HCT116 (cell line): ENCODE measurements at regions not wholly inside any gene's neighbourhood (a gene's known extent, or its start where the extent isn't known, plus 50 kb on each side); places are given as distances from the start of the nearest gene placed in this dataset.

Source experiments
- ATAC-seq: fragments of 200-7000 bp; cut with Tn5 transposase; 2 replicates; pipeline ENCODE4 v1.9.1; 2020; ENCODE audit warnings: mild to moderate bottlenecking, moderate library complexity
- BruUV-seq: library from RNA; stranded (reverse); fragments of 400-500 nt; replicated peaks from 2 replicates; lab custom pipeline; 2021; lab: Mats Ljungman, UMichigan
- CTCF ChIA-PET: fragments of 300-600 bp; sonication (Branson Sonifier 250); formaldehyde crosslinking; loops from one replicate; lab custom pipeline; 2021; ENCODE audit warnings: antibody characterized with exemption; lab: Charles Lee
- POLR2A ChIA-PET: fragments of 300-600, 350-600 bp; sonication (Branson Sonifier 250); formaldehyde crosslinking; loops from one replicate; lab custom pipeline; 2021; ENCODE audit warnings: antibody characterized with exemption; lab: Charles Lee
- RAD21 ChIA-PET, 2 experiments: fragments of 300-600 bp; sonication (Branson Sonifier 250); formaldehyde crosslinking; loops; one replicate each; lab custom pipeline; 2023; ENCODE audit warnings: low total read pairs in 2 of 2; ENCODE audit not compliant: uncharacterized antibody in 2 of 2, unreplicated experiment in 2 of 2, low non-redundant PET in 1 of 2; lab: Charles Lee
- DNase-seq: peaks from one replicate; pipeline ENCODE4 v3.0.0-alpha.2; 2010; ENCODE audit warnings: low read depth, low spot score
- H2AFZ ChIP-seq: fragments of 200-600 bp; shearing (Covaris generic), sonication (generic); 2 replicates; pipeline ENCODE4 v1.6.1; 2017; ENCODE audit warnings: low read depth, mixed run types, mixed read lengths, antibody characterized with exemption, low read length; ENCODE audit not compliant: poor library complexity, severe bottlenecking
- H3K27ac ChIP-seq: 2 replicates; pipeline ENCODE4 v1.5.1; 2012; ENCODE audit warnings: low read depth, low read length
- H3K27me3 ChIP-seq: fragments of 200-600 bp; sonication (generic); 2 replicates; pipeline ENCODE4 v1.6.1; 2016; ENCODE audit warnings: mixed run types, low read length, mixed read lengths; ENCODE audit not compliant: insufficient read depth
- H3K36me3 ChIP-seq, 2 experiments: fragments of 200-500 bp in 1 of 2; fragments of 200-600 bp in 1 of 2; sonication (Bioruptor generic) in 1 of 2; sonication (generic) in 1 of 2; 2 replicates each; pipeline versions ENCODE4 v1.5.1 to v1.6.1; 2014 to 2016; ENCODE audit warnings: low read length in 2 of 2, inconsistent platforms in 1 of 2, mixed read lengths in 1 of 2, mixed run types in 1 of 2; ENCODE audit not compliant: insufficient read depth in 2 of 2, control insufficient read depth in 1 of 2
- H3K4me1 ChIP-seq, 2 experiments: fragments of 200-600 bp in 1 of 2; sonication (generic) in 1 of 2; 2 replicates each; pipeline versions ENCODE4 v1.5.1 to v1.6.1; 2012 to 2017; ENCODE audit warnings: low read length in 2 of 2, inconsistent platforms in 1 of 2, mild to moderate bottlenecking in 1 of 2, mixed read lengths in 1 of 2, mixed run types in 1 of 2, moderate library complexity in 1 of 2; ENCODE audit not compliant: insufficient read depth in 2 of 2, control insufficient read depth in 1 of 2
- H3K4me2 ChIP-seq: fragments of 200-600 bp; sonication (generic); 2 replicates; pipeline ENCODE4 v1.6.1; 2017; ENCODE audit warnings: mixed run types, low read length, mixed read lengths
- H3K4me3 ChIP-seq, 2 experiments: fragments of 200-600 bp in 1 of 2; sonication (generic) in 1 of 2; replicated peaks in 1 of 2; 2 replicates each; pipeline ENCODE4 v1.5.1; 2011 to 2016; ENCODE audit warnings: low read length in 2 of 2, control low read depth in 1 of 2, low read depth in 1 of 2, mild to moderate bottlenecking in 1 of 2, mixed read lengths in 1 of 2, mixed run types in 1 of 2
- H3K79me2 ChIP-seq: fragments of 200-600 bp; sonication (generic); 2 replicates; pipeline ENCODE4 v1.6.1; 2017; ENCODE audit warnings: mild to moderate bottlenecking, mixed run types, low read length, moderate library complexity, mixed read lengths; ENCODE audit not compliant: insufficient read depth
- H3K9ac ChIP-seq: fragments of 200-600 bp; sonication (generic); 2 replicates; pipeline ENCODE4 v1.6.1; 2016; ENCODE audit warnings: low read length, mixed read lengths
- H3K9me2 ChIP-seq: fragments of 200-600 bp; sonication (generic), shearing (Covaris generic); 2 replicates; pipeline ENCODE4 v1.6.1; 2017; ENCODE audit warnings: mixed run types, mild to moderate bottlenecking, moderate library complexity; ENCODE audit not compliant: insufficient read depth
- H3K9me3 ChIP-seq, 2 experiments: fragments of 200-500 bp in 1 of 2; fragments of 200-600 bp in 1 of 2; sonication (Bioruptor generic) in 1 of 2; sonication (generic) in 1 of 2; 2 replicates each; pipeline ENCODE4 v1.6.1; 2014 to 2017; ENCODE audit warnings: low read length in 2 of 2, mixed read lengths in 2 of 2, inconsistent platforms in 1 of 2, low read depth in 1 of 2, mild to moderate bottlenecking in 1 of 2, mixed run types in 1 of 2, moderate library complexity in 1 of 2; ENCODE audit not compliant: control insufficient read depth in 1 of 2, insufficient read depth in 1 of 2
- H4K20me1 ChIP-seq: fragments of 200-600 bp; sonication (generic), shearing (Covaris generic); 2 replicates; pipeline ENCODE4 v1.6.1; 2017; ENCODE audit warnings: mixed run types, mild to moderate bottlenecking, moderate library complexity; ENCODE audit not compliant: insufficient read depth
- ATF3 ChIP-seq: IDR thresholded peaks from 2 replicates; pipeline ENCODE4 v1.6.1; 2012
- CBX3 ChIP-seq: IDR thresholded peaks from 2 replicates; pipeline ENCODE4 v1.6.1; 2012; ENCODE audit warnings: low read depth
- ELF1 ChIP-seq: IDR thresholded peaks from 2 replicates; pipeline ENCODE4 v1.6.1; 2012; ENCODE audit warnings: low read depth, borderline replicate concordance
- EZH2 ChIP-seq: fragments of 200-600 bp; sonication (generic); IDR thresholded peaks from 2 replicates; pipeline ENCODE4 v1.6.1; 2017; ENCODE audit warnings: antibody characterized with exemption, mixed run types
- FOSL1 ChIP-seq: IDR thresholded peaks from 2 replicates; pipeline ENCODE4 v1.6.1; 2012; ENCODE audit warnings: low read depth
- JUND ChIP-seq: IDR thresholded peaks from 2 replicates; pipeline ENCODE4 v1.6.1; 2012
- POLR2A ChIP-seq: IDR thresholded peaks from 2 replicates; pipeline ENCODE4 v1.7.0; 2011; ENCODE audit warnings: borderline replicate concordance; ENCODE audit not compliant: insufficient read depth, insufficient read length; ENCODE audit errors: extremely low read depth
- SP1 ChIP-seq: IDR thresholded peaks from 2 replicates; pipeline ENCODE4 v1.6.1; 2012; ENCODE audit warnings: low read depth
- YY1 ChIP-seq: IDR thresholded peaks from 2 replicates; pipeline ENCODE4 v1.6.1; 2011; ENCODE audit warnings: low read length, low read depth, moderate library complexity, mild to moderate bottlenecking; ENCODE audit not compliant: insufficient replicate concordance; ENCODE audit errors: extremely low read depth
- ZBTB33 ChIP-seq: IDR thresholded peaks from 2 replicates; pipeline ENCODE4 v1.6.1; 2011; ENCODE audit warnings: mild to moderate bottlenecking, low read length, moderate library complexity; ENCODE audit not compliant: insufficient replicate concordance; ENCODE audit errors: extremely low read depth
- ZNF274 ChIP-seq: fragments of 200-500 bp; sonication (Bioruptor generic); IDR thresholded peaks from 2 replicates; pipeline ENCODE4 v1.6.1; 2014; ENCODE audit warnings: mild to moderate bottlenecking, low read depth, low read length, inconsistent platforms
- intact Hi-C: fragments of 100-400 bp; cut with micrococcal nuclease; formaldehyde crosslinking; loops from 2 replicates; pipeline ENCODE4 v1.10.0; 2022

- TF ChIP-seq ZBTB33: no peak
- TF ChIP-seq, all 23 proteins: peak for 0
Observed at GRCh38 chr10:3361640-3362039, 189.1 kb upstream of the PITRM1 start (continued).

DNA sequence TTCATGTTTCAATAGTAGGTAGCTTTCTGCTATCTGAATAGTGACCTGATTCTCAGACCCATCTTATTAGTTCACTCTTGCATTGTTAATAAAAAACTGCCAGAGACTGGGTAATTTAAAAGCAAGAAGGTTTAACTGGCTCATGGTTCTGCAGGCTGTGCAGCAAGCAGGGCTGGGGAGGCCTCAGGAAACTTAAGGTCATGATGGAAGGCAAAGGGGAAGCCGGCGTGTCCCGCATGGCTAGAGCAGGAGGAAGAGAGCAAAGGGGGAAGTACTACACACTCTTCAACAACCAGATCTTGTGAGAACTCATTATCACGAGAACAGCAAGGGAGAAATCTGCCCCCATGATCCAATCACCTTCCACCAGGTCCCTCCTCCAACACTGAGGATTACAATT lies 185.2 kb upstream of the PITRM1 start:
- ChIA-PET RAD21 (no interaction called here), POLR2A (no interaction called here), CTCF (no interaction called here)
- no TSS peak for BruUV-seq
- H3K4me2 ChIP-seq: no peak overlapping the region
- no peak overlapping the region for H3K27ac ChIP-seq
- H3K9me3 ChIP-seq: peaks cover 7 to 8% of the 10 kb centered on the region in 2 experiments; a peak in 3 of 4 replicates
- DNase-seq (no peak), ATAC-seq (no peak)
- no peaks in the 10 kb centered on the region for H3K27me3 ChIP-seq
- H3K36me3 ChIP-seq: no peaks in the 10 kb centered on the region
- no peaks in the 10 kb centered on the region for H3K79me2 ChIP-seq
- H4K20me1 ChIP-seq: no peaks in the 10 kb centered on the region
- no peak overlapping the region for H3K4me3 ChIP-seq
- H2AFZ ChIP-seq: no peak overlapping the region
- intact Hi-C loops: no loop called here
- no peaks in the 10 kb centered on the region for H3K4me1 ChIP-seq
- H3K9ac ChIP-seq: no peak overlapping the region
- TF ChIP-seq EZH2 (no peak), FOSL1 (no peak), POLR2A (no peak), ELF1 (no peak), ZNF274 (no peak), ZBTB33 (no peak), JUND (no peak), YY1 (no peak), CBX3 (no peak), ATF3 (no peak), SP1 (no peak)
- H3K9me2 ChIP-seq: no peaks in the 10 kb centered on the region
